Raji (cell line): ENCODE measurements at regions not wholly inside any gene's neighbourhood (a gene's known extent, or its start where the extent isn't known, plus 50 kb on each side); places are given as distances from the start of the nearest gene placed in this dataset.

Experiments used
- POLR2A ChIP-seq: IDR thresholded peaks from 2 replicates; pipeline ENCODE4 v1.6.1; 2011; ENCODE audit warnings: low read depth, low read length, control low read depth; ENCODE audit not compliant: insufficient read depth

DNA sequence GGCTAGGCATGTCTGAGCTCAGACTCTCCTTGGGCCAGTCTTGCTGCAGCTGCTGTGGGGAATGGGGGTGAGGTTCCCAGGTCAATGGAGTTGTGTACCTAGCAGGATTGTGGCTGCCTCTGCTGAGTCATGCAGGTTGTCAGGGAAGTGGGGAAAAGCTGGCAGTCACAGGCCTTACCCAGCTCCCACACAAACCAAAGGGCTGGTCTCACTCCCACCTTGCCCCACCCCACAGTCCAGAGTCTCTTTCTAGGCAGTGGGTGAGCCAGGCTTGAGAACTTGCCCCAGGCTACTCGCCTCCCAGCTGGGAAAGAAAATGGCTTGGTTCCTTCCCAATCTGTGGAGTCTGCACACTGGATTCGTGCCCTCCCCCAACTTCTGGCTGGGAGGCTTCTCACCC, 65.7 kb downstream of the SCP2D1 start:
- TF ChIP-seq POLR2A, result no peak

DNA sequence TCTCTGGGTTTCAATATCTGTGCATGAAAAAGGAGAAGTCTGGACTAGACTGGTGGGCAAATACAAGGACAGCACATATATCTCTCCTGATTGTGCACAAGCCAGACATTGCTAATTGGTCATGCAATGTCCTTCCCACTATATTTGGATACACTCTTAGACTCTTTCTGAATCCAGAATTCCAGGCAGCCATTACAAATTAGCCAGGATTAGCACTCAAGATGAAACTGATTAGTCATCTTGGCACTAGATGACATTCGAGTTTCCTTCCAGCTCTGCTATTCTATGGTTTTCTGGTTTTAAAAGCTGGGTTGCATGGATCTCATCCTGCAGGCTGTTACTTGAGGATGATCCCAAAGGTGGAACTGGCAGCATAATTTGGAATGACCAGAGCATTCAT, 73.2 kb downstream of the SCP2D1 start:
- TF ChIP-seq POLR2A, result no peak

DNA sequence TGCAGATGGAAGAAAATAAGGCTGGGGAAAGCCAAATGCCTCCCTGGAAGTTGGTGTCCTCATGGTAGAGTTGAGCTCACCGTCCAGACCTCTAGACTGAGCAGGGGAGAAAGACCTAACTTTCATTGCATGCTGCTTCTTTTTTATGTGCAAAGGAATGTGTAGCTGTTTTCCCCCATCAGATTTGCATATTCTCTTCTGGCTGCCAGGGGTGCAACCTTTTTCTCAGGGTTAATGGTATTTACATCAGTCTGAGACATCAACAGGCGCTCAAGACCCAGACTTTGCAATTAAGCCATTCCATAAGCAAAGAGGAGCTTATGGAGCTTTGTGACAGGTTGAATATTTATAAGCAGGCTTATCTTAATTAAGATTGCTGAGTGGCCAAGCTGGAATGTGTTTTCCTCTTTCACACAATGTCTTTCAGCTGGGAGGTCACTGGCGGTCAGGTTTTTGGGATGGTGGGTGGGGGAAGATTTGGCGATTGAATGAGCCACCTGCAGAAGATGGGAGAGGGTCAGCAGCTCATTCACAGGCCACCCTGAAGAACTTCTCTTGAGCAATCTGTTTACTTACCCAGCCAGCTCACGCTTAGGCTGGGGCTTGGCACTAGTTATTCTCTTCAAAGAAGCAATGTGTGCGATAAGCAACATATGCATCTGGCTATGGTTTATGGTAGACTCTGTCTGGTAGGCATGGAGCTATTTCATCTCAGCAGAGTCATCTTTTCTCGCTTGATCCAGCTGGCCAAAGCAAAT, 88.6 kb downstream of the SCP2D1 start:
- no peak for TF ChIP-seq POLR2A

DNA sequence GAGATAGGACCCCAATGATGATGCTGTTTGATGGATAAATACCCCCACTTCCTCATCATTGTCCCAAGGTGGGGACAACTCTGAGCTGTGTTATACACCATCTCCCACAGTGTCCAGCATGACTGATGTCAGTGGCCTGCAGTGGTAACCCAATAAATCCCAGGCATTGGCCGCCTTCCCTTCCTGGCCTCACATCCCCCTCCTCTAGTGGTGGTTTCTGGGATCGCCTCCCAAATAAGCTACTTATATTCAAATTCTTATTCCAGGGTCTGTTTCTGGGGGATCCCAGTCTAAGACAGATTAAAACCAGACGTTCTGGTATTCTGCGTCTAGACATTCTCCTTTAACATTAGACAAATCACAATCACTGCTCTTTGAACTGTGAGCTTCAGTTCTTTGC, 90.6 kb downstream of the SCP2D1 start:
- no peak for TF ChIP-seq POLR2A

DNA sequence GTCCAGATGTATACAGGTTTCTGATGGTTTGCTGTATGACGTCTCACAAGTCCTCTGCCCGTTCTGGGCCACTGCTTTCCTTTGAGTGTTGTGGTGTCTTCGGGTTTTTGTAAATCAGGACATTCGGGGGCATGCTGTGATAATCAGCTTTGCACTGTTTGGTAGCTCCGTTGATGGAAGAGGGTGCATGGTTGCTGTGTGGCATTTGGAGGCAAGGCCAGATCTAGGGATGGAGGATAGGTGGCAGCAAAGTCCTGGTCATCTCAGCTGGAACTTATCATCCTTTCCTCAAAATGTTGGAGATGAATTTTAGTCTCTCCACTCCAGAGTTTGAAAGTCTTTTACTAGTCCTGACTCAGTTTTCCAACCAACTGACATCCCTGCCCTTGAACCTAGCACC, 91.0 kb downstream of the SCP2D1 start:
- TF ChIP-seq POLR2A, result no peak

DNA sequence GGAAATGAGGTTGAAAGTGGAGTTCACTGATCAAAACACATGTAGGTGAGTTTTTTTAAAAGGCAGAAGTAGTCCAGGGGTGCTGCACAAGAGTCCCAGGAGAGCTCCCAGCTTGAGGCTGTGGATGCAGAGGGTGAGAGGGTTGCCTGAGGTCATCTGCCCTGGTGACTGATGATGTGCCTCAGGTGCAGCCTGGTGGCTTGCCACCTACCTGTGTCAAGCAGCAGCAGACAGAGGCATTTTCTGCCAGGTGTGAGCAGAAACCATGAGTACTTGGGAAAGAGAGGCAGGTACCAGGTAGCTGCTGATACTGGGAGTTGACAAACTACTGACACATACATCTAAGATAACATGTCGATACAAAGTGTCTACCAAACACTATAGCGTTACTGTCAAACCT, 92.5 kb downstream of the SCP2D1 start:
- TF ChIP-seq POLR2A, result no peak

DNA sequence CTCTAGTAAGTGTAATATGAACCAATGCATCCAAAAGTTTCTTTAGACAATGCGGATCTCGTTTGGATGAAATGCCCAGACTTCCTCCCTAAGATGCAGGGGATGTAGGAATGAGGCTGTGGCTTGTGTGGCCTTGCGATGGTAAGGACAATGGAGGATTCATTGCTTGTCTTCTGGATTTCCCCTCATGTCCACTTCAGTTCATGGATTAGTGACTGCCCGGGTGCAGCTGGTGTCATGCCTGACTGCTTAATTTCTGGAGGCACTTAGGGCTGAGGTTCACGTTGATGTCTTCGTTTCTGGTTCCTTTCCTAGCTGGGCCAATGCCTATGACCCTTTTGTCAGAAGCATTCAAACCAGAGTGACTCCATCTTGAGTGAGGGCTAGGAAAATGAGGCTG, 93.8 kb downstream of the SCP2D1 start:
- no peak for TF ChIP-seq POLR2A

DNA sequence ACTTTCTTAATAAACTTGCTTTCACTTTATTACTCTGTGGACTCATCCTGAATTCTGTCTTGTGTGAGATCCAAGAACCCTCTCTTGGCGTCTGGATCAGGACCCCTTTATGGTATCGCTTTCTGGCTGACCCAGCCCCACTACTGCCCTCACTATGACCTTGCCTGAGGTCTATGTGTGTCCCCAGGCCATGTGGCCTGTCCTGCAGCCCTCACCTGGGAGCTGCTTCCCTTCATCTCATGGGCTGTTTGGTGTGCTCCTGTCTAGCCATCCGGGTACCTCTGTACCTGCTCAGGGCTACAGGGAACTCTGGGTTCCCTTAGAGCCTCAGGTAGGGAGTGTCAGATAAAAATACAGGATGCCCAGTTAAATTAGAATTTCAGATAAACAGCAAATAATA, 94.5 kb downstream of the SCP2D1 start:
- no peak for TF ChIP-seq POLR2A

DNA sequence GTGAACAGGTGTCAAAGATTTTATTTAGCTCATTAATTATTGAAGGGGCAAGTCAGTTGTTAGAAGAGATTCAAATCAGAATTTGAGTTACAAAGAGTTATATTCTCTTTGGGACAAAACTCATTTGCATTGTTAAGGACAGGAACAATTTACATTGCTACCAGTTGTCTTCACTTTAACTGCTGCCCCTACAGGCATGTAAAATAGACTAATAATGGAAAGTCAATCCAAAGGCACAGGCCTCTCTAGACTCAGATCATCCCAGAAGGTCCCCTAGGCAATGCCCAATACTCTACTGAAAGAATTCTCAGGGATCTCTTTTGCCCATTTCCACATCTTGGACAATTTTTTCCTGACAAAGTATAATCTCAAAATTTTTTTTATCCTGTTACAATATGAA, 95.7 kb downstream of the SCP2D1 start:
- TF ChIP-seq POLR2A, result no peak

DNA sequence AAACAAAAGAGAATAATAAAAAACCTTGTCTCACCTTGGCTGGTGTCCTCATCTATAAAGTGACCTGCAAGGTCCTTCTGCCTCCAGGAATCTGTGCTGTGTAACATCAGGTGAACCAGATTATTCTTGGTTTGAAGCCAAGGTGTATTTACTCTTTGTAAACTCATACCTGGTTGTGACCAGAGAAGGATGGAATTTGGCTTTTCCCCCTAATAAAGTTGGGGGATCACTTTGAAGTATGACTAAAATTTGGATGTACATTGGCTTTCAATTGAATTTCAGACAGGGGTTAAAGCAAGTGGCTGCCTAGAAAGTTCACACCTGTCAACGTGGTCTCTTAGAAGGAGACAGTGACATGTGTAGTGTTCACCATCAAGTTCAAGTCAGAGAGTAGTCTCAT, 100.1 kb downstream of the SCP2D1 start:
- no peak for TF ChIP-seq POLR2A

DNA sequence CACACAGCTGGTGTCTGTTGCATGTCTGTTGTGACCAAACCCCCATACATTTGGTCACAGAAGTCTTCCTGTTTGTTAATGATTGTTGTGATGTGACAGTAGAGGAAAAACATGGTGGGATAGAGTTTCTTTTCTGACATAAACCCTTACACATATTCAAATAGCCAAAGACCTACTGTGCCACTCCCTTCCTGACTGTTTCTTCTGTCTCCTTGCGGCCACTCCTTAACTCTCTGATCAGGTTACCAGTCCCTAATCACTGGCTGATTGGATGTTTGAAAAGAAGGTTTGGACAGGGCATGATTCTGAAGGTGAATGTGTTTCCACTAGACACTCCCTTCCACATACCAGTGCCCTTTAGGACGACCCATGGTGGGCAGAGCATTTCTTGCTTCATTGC, 101.2 kb downstream of the SCP2D1 start:
- TF ChIP-seq POLR2A, result no peak

DNA sequence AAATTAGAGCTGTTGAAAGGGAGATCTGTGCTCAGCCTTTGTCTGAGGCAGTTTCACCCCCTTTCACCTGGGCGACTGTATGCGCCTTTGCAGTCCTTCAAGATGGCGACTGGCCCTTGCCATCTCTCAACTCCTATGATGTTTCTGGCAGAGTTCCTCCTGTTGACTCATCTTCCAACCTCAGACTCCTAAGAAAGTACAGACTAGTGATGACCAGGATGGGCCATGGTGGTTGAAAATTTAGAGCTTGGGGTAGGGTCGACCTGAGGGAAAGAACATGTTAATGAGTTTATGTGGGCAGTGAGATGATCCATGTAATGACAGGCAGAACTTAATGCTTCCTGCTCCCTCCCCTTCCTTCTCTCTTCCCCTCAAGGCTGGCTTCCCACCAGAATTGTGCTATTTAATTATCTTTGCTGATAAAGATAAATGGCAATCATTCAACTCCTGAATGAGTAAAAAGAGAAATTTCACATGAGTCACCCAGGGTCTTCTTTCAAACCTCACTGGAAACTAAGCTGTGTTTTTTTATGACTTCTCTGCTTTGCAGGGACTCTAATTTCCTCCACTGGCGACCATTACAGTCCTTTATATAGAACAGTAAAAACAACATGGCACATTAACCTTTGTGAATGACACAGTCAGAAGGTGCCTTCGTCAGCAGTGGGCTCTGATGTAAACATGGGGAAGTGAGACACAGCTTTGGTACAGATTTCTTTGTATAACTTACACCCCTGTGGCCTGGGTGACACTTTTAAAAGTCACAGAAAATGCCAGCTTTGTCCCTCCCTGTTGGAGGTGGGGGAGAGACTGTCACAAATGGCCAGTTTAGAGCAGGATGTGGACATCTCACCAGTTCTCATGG, 103.5 kb downstream of the SCP2D1 start:
- TF ChIP-seq POLR2A, result no peak

DNA sequence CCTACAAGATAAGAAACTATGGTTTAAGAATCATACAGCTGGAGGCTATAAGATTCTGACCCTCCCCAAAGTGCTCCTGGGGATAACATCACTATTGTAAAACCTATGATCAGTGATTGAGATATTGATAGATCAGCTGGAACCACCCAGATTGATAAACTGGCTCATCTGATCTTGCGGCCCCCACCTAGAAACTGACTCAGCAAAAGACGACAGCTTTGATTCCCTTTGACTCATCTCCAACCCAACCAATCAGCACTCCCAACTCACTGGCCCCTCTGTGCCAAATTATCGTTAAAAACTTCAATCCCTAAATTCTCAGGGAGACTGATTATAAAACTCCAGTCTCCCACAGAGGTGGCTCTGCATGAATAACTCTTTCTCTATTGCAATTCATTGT, 106.4 kb downstream of the SCP2D1 start:
- no peak for TF ChIP-seq POLR2A

DNA sequence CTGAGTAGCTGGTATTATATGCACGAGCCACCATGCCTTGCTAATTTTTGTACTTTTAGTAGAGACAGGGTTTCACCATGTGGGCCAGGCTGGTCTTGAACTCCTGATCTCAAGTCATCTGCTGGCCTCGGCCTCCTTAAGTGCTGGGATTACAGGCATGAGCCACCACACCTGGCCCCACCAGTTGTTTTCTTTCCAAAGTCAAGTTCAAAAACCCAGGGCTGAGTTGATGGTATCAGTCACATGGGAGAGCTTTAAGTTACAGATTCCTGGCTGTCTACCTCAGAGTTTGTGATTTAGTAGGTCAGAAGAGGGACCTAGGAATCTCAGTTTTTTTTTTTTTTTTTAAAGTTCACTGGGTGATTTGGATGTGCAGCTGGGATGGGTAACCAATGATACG, 107.7 kb downstream of the SCP2D1 start:
- TF ChIP-seq POLR2A, result no peak

DNA sequence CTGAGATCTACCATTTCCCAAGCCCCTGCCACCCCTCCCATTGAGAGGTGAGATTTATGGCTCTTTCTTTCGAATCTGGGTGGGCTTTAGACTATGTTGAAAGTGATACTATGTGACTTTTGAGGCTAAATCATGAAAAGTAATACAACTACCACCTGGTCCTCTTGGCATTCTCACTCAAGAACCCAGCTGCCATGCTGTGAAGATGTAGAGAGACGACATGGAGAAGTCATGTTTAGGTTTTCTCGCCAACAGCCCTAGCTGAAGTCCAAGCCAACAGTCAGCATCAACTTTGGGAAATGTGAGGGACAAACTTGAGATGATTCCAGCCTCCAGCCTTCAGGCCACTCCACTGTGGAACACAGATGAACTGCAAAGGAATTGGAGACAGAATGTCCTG, 108.7 kb downstream of the SCP2D1 start:
- TF ChIP-seq POLR2A, result no peak

DNA sequence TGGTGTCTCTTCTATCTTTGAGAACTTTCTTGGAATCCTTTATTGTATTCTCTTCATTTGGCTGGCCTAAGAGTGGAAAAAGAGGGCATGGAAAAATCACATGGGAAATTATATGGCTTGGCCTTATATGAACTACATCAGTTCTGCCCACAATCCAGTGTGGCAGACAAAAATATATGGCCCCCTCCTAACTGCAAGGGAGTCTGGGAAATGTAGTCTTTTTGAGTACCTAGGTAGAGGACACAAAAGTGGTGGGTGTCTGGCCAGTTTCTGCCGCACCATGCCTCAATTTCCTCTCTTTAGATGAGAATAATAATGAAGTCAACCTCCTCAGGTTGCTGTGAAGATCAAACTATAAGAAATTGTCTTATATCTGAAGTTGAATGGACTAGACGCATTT, 109.3 kb downstream of the SCP2D1 start:
- no peak for TF ChIP-seq POLR2A
